Kidney epithelial cell (primary cell): ENCODE measurements at regions not wholly inside any gene's neighbourhood (a gene's known extent, or its start where the extent isn't known, plus 50 kb on each side); places are given as distances from the start of the nearest gene placed in this dataset.

Source experiments
- DNase-seq: peaks from one replicate; pipeline ENCODE4 v3.0.0-alpha.2; 2010; ENCODE audit warnings: low read depth
- H3K27me3 ChIP-seq: 2 replicates; pipeline ENCODE4 v1.6.0; 2011; ENCODE audit warnings: low read length; ENCODE audit not compliant: control insufficient read depth, insufficient read depth
- H3K36me3 ChIP-seq: 2 replicates; pipeline ENCODE4 v1.5.1; 2011; ENCODE audit warnings: low read length; ENCODE audit not compliant: control insufficient read depth, insufficient read depth
- H3K4me3 ChIP-seq: 2 replicates; pipeline ENCODE4 v1.5.1; 2011; ENCODE audit warnings: low read depth, mild to moderate bottlenecking, control low read depth, low read length
- CTCF ChIP-seq: IDR thresholded peaks from 2 replicates; pipeline ENCODE4 v1.5.1; 2011; ENCODE audit warnings: mild to moderate bottlenecking, moderate library complexity, low read length, control low read depth, inconsistent platforms; ENCODE audit not compliant: insufficient read depth, poor library complexity, severe bottlenecking

GRCh38 chr6:139565591-139565990 lies 191.1 kb upstream of the CITED2 start:
- Histone ChIP-seq H3K4me3 (no peak overlapping the region), H3K36me3 (no peaks in the 10 kb centered on the region), H3K27me3 (no peaks in the 10 kb centered on the region)
- DNase-seq: no peak
- no peak for TF ChIP-seq CTCF

- Histone ChIP-seq H3K36me3 (no peaks in the 10 kb centered on the region), H3K27me3 (no peaks in the 10 kb centered on the region), H3K4me3 (no peak overlapping the region)
- TF ChIP-seq CTCF: no peak
- no peak for DNase-seq
Observed at GRCh38 chr6:139557547-139557946, 183.1 kb upstream of the CITED2 start.

- H3K27me3 ChIP-seq: no peaks in the 10 kb centered on the region
- no peak overlapping the region for H3K4me3 ChIP-seq
- DNase-seq: no peak
- TF ChIP-seq CTCF: no peak
- no peaks in the 10 kb centered on the region for H3K36me3 ChIP-seq
Observed at GRCh38 chr6:139556532-139556931, 182.1 kb upstream of the CITED2 start.

- TF ChIP-seq CTCF: no peak
- Histone ChIP-seq H3K36me3 (no peaks in the 10 kb centered on the region), H3K27me3 (no peaks in the 10 kb centered on the region), H3K4me3 (no peak overlapping the region)
- DNase-seq: no peak
Observed at GRCh38 chr6:139553916-139554315, 179.5 kb upstream of the CITED2 start.

- Histone ChIP-seq H3K36me3 (no peaks in the 10 kb centered on the region), H3K4me3 (no peak overlapping the region), H3K27me3 (no peaks in the 10 kb centered on the region)
- no peak for TF ChIP-seq CTCF
- no peak for DNase-seq
Observed at GRCh38 chr6:139551376-139551775, 176.9 kb upstream of the CITED2 start.

GRCh38 chr6:139550361-139550760 lies 175.9 kb upstream of the CITED2 start:
- DNase-seq: no peak

More at GRCh38 chr6:139550361-139550760, 175.9 kb upstream of the CITED2 start:
- Histone ChIP-seq H3K4me3 (no peak overlapping the region), H3K36me3 (no peaks in the 10 kb centered on the region), H3K27me3 (no peaks in the 10 kb centered on the region)
- no peak for TF ChIP-seq CTCF
